GM23338 (cell line): ENCODE measurements at regions not wholly inside any gene's neighbourhood (a gene's known extent, or its start where the extent isn't known, plus 50 kb on each side); places are given as distances from the start of the nearest gene placed in this dataset.

Experiments
- CREB1 ChIP-seq: fragments of 250-450 bp; sonication (Bioruptor Pico); IDR thresholded peaks from 2 replicates; pipeline ENCODE4 v1.5.0; 2020; ENCODE audit warnings: low read depth, mild to moderate bottlenecking, moderate library complexity
- CTCF ChIP-seq, 2 experiments: fragments of 200-600 bp in 1 of 2; sonication (generic) in 1 of 2; conservative IDR thresholded peaks; 2 replicates each; pipeline versions ENCODE4 v1.5.1 to v1.6.1; 2016 to 2017; ENCODE audit warnings: antibody characterized with exemption in 2 of 2, low read depth in 2 of 2, mild to moderate bottlenecking in 2 of 2, moderate library complexity in 1 of 2
- ETS1 ChIP-seq: IDR thresholded peaks from 2 replicates; pipeline ENCODE4 v1.6.1; 2016; ENCODE audit warnings: antibody characterized with exemption
- EZH2 ChIP-seq: fragments of 200-600 bp; sonication (generic); IDR thresholded peaks from one replicate; pipeline ENCODE4 v1.8.0; 2017; ENCODE audit warnings: antibody characterized with exemption, mild to moderate bottlenecking, low read depth; ENCODE audit not compliant: unreplicated experiment
- EZH2phosphoT487 ChIP-seq: fragments of 200-600 bp; sonication (generic); IDR thresholded peaks from one replicate; pipeline ENCODE4 v1.8.1; 2018; ENCODE audit warnings: antibody characterized with exemption; ENCODE audit not compliant: unreplicated experiment
- JUNB ChIP-seq: IDR thresholded peaks from one replicate; pipeline ENCODE4 v1.6.1; 2016; ENCODE audit warnings: antibody characterized with exemption; ENCODE audit not compliant: unreplicated experiment
- NANOG ChIP-seq: IDR thresholded peaks from 2 replicates; pipeline ENCODE4 v1.6.1; 2016; ENCODE audit warnings: antibody characterized with exemption, borderline replicate concordance
- POLR2AphosphoS5 ChIP-seq: IDR thresholded peaks from 2 replicates; pipeline ENCODE4 v1.6.1; 2016; ENCODE audit warnings: antibody characterized with exemption, low read depth
- STAT1 ChIP-seq: IDR thresholded peaks from one replicate; pipeline ENCODE4 v1.6.1; 2016; ENCODE audit warnings: antibody characterized with exemption; ENCODE audit not compliant: unreplicated experiment
- ZNF114 ChIP-seq: fragments of 250-450 bp; sonication (Bioruptor Pico); IDR thresholded peaks from 2 replicates; pipeline ENCODE4 v1.5.0; 2020; ENCODE audit warnings: mild to moderate bottlenecking, moderate library complexity
- ZNF331 ChIP-seq: fragments of 250-450 bp; sonication (Bioruptor Pico); IDR thresholded peaks from 2 replicates; pipeline ENCODE4 v1.5.0; 2020; ENCODE audit warnings: low read depth, mild to moderate bottlenecking, moderate library complexity
- ZNF462 ChIP-seq: fragments of 250-450 bp; sonication (Bioruptor Pico); IDR thresholded peaks from 2 replicates; pipeline ENCODE4 v1.5.0; 2020; ENCODE audit warnings: mild to moderate bottlenecking, moderate library complexity
- TF ChIP-seq, protein P1 (sequence below): IDR thresholded peaks from one replicate; pipeline ENCODE4 v1.6.1; 2018; ENCODE audit warnings: antibody characterized with exemption; ENCODE audit not compliant: unreplicated experiment

DNA sequence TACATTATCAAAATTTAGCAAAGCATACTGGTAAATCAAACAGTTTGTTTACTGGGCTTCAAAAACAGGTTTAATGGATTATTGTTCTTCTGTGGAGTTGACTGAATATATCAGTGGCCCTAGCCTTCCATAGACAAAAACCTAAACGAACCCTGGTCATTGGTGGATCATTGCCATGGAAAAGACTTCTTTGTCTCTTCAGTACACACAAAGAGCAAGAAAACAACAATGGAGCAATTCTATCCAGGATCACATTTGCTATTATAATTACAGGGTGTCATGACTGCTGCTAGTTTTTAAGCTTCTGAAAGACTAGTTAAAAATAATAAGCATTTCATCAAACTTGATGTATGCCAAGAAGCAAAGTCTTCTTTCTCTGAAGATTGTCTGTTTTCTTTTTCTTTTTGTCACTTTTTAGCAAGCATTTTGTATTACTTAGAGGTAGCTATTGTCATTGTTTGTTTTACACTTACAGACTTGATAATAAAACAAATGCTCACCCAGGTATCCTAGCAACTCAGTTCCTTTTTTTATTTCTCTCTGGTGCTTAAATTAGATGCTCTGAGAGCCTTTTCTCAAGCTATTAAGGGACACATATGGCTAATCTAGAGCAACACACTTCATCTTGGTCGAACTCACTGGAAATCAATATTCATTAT is 1228.7 kb upstream of the DDX18 start:
- TF ChIP-seq CTCF (conservative IDR thresholded peaks at IDR 0.05; ENCODE audit: low read depth in 2 of 2): no peak
- TF ChIP-seq POLR2AphosphoS5: no peak
- TF ChIP-seq EZH2: no peak
- TF ChIP-seq, protein P1, sequence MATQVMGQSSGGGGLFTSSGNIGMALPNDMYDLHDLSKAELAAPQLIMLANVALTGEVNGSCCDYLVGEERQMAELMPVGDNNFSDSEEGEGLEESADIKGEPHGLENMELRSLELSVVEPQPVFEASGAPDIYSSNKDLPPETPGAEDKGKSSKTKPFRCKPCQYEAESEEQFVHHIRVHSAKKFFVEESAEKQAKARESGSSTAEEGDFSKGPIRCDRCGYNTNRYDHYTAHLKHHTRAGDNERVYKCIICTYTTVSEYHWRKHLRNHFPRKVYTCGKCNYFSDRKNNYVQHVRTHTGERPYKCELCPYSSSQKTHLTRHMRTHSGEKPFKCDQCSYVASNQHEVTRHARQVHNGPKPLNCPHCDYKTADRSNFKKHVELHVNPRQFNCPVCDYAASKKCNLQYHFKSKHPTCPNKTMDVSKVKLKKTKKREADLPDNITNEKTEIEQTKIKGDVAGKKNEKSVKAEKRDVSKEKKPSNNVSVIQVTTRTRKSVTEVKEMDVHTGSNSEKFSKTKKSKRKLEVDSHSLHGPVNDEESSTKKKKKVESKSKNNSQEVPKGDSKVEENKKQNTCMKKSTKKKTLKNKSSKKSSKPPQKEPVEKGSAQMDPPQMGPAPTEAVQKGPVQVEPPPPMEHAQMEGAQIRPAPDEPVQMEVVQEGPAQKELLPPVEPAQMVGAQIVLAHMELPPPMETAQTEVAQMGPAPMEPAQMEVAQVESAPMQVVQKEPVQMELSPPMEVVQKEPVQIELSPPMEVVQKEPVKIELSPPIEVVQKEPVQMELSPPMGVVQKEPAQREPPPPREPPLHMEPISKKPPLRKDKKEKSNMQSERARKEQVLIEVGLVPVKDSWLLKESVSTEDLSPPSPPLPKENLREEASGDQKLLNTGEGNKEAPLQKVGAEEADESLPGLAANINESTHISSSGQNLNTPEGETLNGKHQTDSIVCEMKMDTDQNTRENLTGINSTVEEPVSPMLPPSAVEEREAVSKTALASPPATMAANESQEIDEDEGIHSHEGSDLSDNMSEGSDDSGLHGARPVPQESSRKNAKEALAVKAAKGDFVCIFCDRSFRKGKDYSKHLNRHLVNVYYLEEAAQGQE: no peak
- no peak for TF ChIP-seq NANOG
- no peak for TF ChIP-seq CREB1 (CRISPR knock-in tag)
- no peak for TF ChIP-seq EZH2phosphoT487
- TF ChIP-seq ZNF331: no peak
- no peak for TF ChIP-seq JUNB
- no peak for TF ChIP-seq STAT1
- no peak for TF ChIP-seq ZNF462 (CRISPR knock-in tag)
- TF ChIP-seq ETS1: no peak
- TF ChIP-seq ZNF114 (CRISPR knock-in tag): no peak
